GM12874 (cell line): ENCODE measurements at regions not wholly inside any gene's neighbourhood (a gene's known extent, or its start where the extent isn't known, plus 50 kb on each side); places are given as distances from the start of the nearest gene placed in this dataset.

Experiments used
- CTCF ChIP-seq: IDR thresholded peaks from 2 replicates; pipeline ENCODE4 v1.5.1; 2011; ENCODE audit warnings: low read depth, mild to moderate bottlenecking, control low read depth, low read length, moderate library complexity; ENCODE audit not compliant: insufficient read depth

- TF ChIP-seq CTCF: no peak
Observed at GRCh38 chr17:83190601-83191387, 111.4 kb downstream of the METRNL start.

GRCh38 chr17:83191388-83192160 lies 112.2 kb downstream of the METRNL start:
- no peak for TF ChIP-seq CTCF

- TF ChIP-seq CTCF: no peak
Observed at GRCh38 chr17:83192161-83192788, 112.9 kb downstream of the METRNL start.

- TF ChIP-seq CTCF: no peak
Observed at GRCh38 chr17:83193336-83194185, 114.2 kb downstream of the METRNL start.

- TF ChIP-seq CTCF: no peak
Observed at GRCh38 chr17:83194186-83194561, 114.8 kb downstream of the METRNL start.

- no peak for TF ChIP-seq CTCF
Observed at GRCh38 chr17:83194761-83195329, 115.4 kb downstream of the METRNL start.
